Thoracic aorta (tissue), 2 donors: ENCODE measurements at regions not wholly inside any gene's neighbourhood (a gene's known extent, or its start where the extent isn't known, plus 50 kb on each side); places are given as distances from the start of the nearest gene placed in this dataset.

Experiments
- ATAC-seq: fragments of 150-250 bp; one replicate; pipeline ENCODE4 v1.8.0; 2017; ENCODE audit warnings: low read depth; ENCODE audit not compliant: insufficient number of reproducible peaks, low FRiP score
- DNase-seq: peaks from one replicate; pipeline ENCODE4 v3.0.0-alpha.2; 2020; ENCODE audit warnings: low spot score
- H3K27ac ChIP-seq, 2 donors: fragments of 200-600 bp; sonication (generic); 1 replicate in 1 of 2; 2 replicates in 1 of 2; pipeline ENCODE4 v1.5.1; 2016; ENCODE audit warnings: mild to moderate bottlenecking in 2 of 2, moderate library complexity in 2 of 2
- H3K27me3 ChIP-seq: fragments of 200-600 bp; sonication (generic); replicated peaks from 2 replicates; pipeline ENCODE4 v1.6.0; 2016; ENCODE audit warnings: mild to moderate bottlenecking; ENCODE audit not compliant: insufficient read depth
- H3K36me3 ChIP-seq: fragments of 200-600 bp; sonication (generic); one replicate; pipeline ENCODE4 v1.5.1; 2016
- H3K4me1 ChIP-seq, 2 donors: fragments of 200-600 bp; sonication (generic); 1 replicate in 1 of 2; 2 replicates in 1 of 2; pipeline versions ENCODE4 v1.5.1 to v1.6.0; 2016; ENCODE audit warnings: low read depth in 2 of 2, mild to moderate bottlenecking in 1 of 2; ENCODE audit not compliant: control insufficient read depth in 1 of 2
- H3K4me3 ChIP-seq: fragments of 200-600 bp; sonication (generic); 2 replicates; pipeline ENCODE4 v1.5.1; 2016; ENCODE audit warnings: mild to moderate bottlenecking
- H3K9me3 ChIP-seq: fragments of 200-600 bp; sonication (generic); 2 replicates; pipeline ENCODE4 v1.5.1; 2016
- TF ChIP-seq, protein P1 (sequence below): fragments of 200-600 bp; sonication (generic); IDR thresholded peaks from one replicate; pipeline ENCODE4 v1.5.1; 2019; ENCODE audit warnings: antibody characterized with exemption

DNA sequence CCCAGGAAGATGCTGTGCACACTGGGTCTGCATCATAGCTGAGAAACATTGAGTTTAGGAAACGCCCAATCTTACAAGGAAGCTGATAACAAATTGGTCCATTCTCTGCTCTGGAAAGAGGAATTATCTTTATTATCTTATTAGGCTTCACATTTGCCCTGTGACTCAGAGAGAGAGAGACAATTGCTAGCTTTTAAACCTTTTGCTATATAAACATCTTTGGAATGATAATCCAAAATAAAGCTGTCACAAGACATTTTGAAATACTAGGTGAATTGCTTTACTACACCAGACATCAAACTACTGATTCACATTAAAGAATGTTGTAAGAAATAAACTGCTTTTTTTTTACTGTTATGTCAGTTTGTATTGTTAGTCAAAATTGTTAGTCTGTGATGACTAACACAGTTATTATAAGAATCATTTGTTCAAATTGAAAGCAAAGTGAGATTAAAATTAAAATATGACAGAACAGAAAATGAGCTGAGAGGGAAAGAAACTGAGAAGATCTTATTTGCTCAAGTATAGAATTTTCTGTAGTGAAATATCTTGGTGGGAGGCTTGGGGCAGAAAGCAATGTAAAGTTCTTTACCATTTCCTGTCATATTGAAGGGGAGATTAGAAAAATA, 765.4 kb upstream of the PCDH10 start:
- H3K27me3 ChIP-seq, result no peaks in the 10 kb centered on the region
- no peaks in the 10 kb centered on the region for H3K4me1 ChIP-seq
- no peaks in the 10 kb centered on the region for H3K36me3 ChIP-seq
- DNase-seq (no peak), ATAC-seq (no peak)
- H3K4me3 ChIP-seq, result no peak overlapping the region
- H3K27ac ChIP-seq, result no peak overlapping the region
- H3K9me3 ChIP-seq, result no peaks in the 10 kb centered on the region
- TF ChIP-seq, protein P1, sequence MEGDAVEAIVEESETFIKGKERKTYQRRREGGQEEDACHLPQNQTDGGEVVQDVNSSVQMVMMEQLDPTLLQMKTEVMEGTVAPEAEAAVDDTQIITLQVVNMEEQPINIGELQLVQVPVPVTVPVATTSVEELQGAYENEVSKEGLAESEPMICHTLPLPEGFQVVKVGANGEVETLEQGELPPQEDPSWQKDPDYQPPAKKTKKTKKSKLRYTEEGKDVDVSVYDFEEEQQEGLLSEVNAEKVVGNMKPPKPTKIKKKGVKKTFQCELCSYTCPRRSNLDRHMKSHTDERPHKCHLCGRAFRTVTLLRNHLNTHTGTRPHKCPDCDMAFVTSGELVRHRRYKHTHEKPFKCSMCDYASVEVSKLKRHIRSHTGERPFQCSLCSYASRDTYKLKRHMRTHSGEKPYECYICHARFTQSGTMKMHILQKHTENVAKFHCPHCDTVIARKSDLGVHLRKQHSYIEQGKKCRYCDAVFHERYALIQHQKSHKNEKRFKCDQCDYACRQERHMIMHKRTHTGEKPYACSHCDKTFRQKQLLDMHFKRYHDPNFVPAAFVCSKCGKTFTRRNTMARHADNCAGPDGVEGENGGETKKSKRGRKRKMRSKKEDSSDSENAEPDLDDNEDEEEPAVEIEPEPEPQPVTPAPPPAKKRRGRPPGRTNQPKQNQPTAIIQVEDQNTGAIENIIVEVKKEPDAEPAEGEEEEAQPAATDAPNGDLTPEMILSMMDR, result no peak

DNA sequence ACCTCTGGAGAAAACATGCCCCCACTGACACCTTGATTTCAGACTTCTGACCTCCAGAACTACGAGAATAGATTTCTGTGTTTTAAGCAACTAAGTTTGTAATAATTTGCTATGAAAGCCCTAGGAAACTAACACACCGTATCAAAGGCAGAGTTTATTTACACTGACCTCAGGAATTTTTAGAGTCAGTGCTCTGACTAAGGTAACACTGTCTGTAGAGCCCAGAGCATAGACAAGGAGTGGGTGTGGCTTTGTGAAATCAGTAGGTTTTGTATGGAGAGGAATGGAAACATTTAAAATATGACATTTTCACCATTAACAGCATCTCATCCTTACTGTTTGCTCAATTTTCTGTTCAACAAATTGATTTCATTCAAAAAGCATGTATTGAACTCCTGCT, 764.4 kb upstream of the PCDH10 start:
- H3K4me3 ChIP-seq, result no peak overlapping the region
- DNase-seq (no peak), ATAC-seq (no peak)
- H3K36me3 ChIP-seq, result no peaks in the 10 kb centered on the region
- H3K27ac ChIP-seq, result no peak overlapping the region
- H3K4me1 ChIP-seq, result no peaks in the 10 kb centered on the region
- TF ChIP-seq, protein P1, result no peak
- no peaks in the 10 kb centered on the region for H3K9me3 ChIP-seq
- no peaks in the 10 kb centered on the region for H3K27me3 ChIP-seq

DNA sequence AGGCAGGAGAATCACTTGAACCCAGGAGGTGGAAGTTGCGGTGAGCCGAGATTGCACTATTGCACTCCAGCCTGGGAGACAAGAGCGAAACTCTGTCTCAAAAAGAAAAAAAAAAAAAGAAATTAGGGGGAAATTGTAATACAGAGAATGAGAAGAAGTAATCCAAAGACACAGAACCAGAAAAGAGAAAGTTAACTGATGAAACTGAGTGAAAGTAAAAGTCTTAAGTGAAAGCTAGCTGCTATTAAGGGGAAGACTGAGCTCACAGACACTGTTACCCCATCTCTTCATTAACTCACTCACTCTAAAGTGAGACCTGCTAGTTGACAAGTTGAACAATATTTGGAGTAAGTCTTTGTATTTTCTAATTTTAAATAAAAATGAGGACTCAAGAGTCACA, 763.0 kb upstream of the PCDH10 start:
- Histone ChIP-seq H3K9me3 (no peaks in the 10 kb centered on the region), H3K4me3 (no peak overlapping the region), H3K36me3 (no peaks in the 10 kb centered on the region), H3K4me1 (no peaks in the 10 kb centered on the region), H3K27me3 (no peaks in the 10 kb centered on the region), H3K27ac (no peak overlapping the region)
- DNase-seq (no peak), ATAC-seq (no peak)
- TF ChIP-seq, protein P1, result no peak

DNA sequence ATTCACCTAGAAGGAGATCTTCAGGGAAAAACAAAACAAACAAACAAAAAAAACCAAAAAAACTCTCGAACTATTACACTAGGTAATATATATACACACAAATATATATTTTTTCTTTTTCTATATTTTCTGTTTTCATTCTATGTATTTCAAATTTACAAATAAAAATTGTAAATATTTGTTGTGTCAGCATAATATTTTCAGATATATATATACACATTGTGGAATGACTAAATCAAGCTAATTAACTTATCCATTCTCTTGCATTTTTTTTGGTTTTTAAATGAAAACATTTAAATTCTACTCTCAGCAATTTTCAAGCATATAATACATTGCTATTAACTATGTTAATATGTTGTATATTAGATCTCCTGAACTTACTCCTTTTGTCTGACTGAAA, 762.0 kb upstream of the PCDH10 start:
- Histone ChIP-seq H3K4me1 (no peaks in the 10 kb centered on the region), H3K9me3 (no peaks in the 10 kb centered on the region), H3K4me3 (no peak overlapping the region), H3K27me3 (no peaks in the 10 kb centered on the region), H3K27ac (no peak overlapping the region), H3K36me3 (no peaks in the 10 kb centered on the region)
- DNase-seq (no peak), ATAC-seq (no peak)
- TF ChIP-seq, protein P1, result no peak

DNA sequence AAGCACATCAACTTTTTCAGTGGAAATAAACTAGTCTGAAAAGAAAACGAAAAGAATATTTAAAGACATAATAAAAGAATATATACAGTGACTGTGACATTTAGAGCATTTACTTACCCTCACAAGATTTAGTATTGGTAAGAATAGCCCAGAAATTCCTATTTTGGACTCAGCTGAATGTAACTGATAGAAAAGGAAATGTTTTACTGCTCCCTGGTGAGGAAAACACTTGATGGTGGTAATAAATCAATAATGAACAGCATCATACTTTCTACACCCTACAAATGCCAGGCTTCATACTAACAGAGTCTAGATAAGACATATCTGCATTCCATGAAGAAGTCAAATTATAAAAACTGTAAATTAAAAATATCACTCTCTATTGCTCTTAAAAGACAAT, 753.5 kb upstream of the PCDH10 start:
- TF ChIP-seq, protein P1, result no peak
- DNase-seq (no peak), ATAC-seq (no peak)
- no peaks in the 10 kb centered on the region for H3K9me3 ChIP-seq
- H3K27me3 ChIP-seq, result no peaks in the 10 kb centered on the region
- no peaks in the 10 kb centered on the region for H3K4me1 ChIP-seq
- H3K27ac ChIP-seq, result no peak overlapping the region
- no peaks in the 10 kb centered on the region for H3K36me3 ChIP-seq
- no peak overlapping the region for H3K4me3 ChIP-seq
